ENCODE measurements at regions not wholly inside any gene's neighbourhood (a gene's known extent, or its start where the extent isn't known, plus 50 kb on each side); places are given as distances from the start of the nearest gene placed in this dataset.
"Not testable (repeated sequence)": the region's sequence is repeated elsewhere in the genome, so short reads cannot be mapped to it uniquely, and the experiment has no call there.

DNA sequence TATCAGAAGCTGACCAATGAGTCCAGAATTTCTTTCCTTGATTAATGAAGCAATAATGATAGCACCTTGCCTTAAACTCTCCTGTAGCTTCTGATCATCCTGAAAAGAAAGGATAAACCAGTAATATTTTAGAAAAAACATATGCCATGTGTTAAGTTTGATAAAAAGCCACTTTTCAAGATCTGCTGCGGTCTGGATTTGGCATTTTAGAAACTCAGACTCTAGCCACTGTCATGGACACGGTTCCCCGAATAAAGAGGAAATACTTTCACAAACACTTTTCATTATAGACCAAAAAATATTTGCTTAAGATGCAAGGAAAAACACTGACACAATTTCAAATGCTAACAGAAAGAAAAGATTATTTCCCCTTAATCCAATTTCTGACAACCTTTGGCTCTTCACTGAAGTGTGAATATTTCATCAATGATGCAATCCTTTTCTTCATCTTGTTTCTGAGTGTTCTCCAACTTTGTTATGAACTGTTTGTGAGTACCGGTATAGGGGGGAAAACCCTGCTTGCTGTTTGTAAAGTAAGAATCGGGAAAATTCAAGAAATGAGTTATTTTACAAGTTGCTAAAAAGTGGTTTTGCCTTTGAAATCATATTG lies 329.5 kb downstream of the CRPPA start:
- Histone ChIP-seq H3K27ac (no peak overlapping the region), H3K36me3 (no peaks in the 10 kb centered on the region), H3K4me1 (replicated peaks) (no peaks in the 10 kb centered on the region), H3K9me3 (no peaks in the 10 kb centered on the region), H3K4me3 (no peak overlapping the region), H3K27me3 (replicated peaks; ENCODE audit: insufficient read depth) (no peaks in the 10 kb centered on the region)
- TF ChIP-seq CTCF (IDR thresholded peaks at IDR 0.05) (no peak), POLR2A (IDR thresholded peaks at IDR 0.05) (no peak), POLR2AphosphoS5 (IDR thresholded peaks at IDR 0.05) (no peak)
- intact Hi-C loops (cut with DNase I): loop anchor here (5.0 kb wide), 1 partner anchor 460 kb away; no protein-coding TSS in a partner anchor
- DNase-seq (ENCODE audit: low spot score): no peak
- 76% methylated on average over 5 of the region's 5 CpGs for WGBS

GRCh38 chr7:16089801-16090200 lies 331.5 kb downstream of the CRPPA start:
- intact Hi-C loops (cut with DNase I): loop anchor here (5.0 kb wide), 1 partner anchor 462 kb away; no protein-coding TSS in a partner anchor
- H3K4me3 ChIP-seq: no peak overlapping the region
- no peaks in the 10 kb centered on the region for H3K4me1 ChIP-seq (replicated peaks)
- DNase-seq (ENCODE audit: low spot score): no peak
- H3K36me3 ChIP-seq: no peaks in the 10 kb centered on the region
- H3K9me3 ChIP-seq: no peaks in the 10 kb centered on the region
- no peaks in the 10 kb centered on the region for H3K27me3 ChIP-seq (replicated peaks; ENCODE audit: insufficient read depth)
- WGBS: 78% methylated on average over 3 of the region's 3 CpGs
- no peak overlapping the region for H3K27ac ChIP-seq
- TF ChIP-seq POLR2A (IDR thresholded peaks at IDR 0.05) (no peak), CTCF (IDR thresholded peaks at IDR 0.05) (no peak), POLR2AphosphoS5 (IDR thresholded peaks at IDR 0.05) (no peak)

DNA sequence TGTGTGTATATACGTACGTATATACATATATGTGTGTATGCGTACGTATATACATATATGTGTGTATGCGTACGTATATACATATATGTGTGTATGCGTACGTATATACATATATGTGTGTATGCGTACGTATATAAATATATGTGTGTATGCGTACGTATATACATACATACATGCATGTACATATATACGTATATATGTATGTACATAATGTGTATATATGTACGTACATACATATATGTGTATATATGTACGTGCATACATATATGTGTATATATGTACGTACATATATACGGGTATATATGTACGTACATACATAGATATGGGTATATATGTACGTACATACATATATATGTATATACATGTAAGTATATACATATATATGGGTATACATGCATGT lies 332.1 kb downstream of the CRPPA start:
- Histone ChIP-seq H3K27ac (no peak overlapping the region), H3K9me3 (no peaks in the 10 kb centered on the region), H3K4me1 (replicated peaks) (no peaks in the 10 kb centered on the region), H3K36me3 (no peaks in the 10 kb centered on the region), H3K4me3 (no peak overlapping the region), H3K27me3 (replicated peaks; ENCODE audit: insufficient read depth) (no peaks in the 10 kb centered on the region)
- intact Hi-C loops (cut with DNase I): no loop called here
- TF ChIP-seq POLR2A (IDR thresholded peaks at IDR 0.05): no peak
- 92% methylated on average over 19 of the region's 19 CpGs for WGBS
- no peak for DNase-seq (ENCODE audit: low spot score)

DNA sequence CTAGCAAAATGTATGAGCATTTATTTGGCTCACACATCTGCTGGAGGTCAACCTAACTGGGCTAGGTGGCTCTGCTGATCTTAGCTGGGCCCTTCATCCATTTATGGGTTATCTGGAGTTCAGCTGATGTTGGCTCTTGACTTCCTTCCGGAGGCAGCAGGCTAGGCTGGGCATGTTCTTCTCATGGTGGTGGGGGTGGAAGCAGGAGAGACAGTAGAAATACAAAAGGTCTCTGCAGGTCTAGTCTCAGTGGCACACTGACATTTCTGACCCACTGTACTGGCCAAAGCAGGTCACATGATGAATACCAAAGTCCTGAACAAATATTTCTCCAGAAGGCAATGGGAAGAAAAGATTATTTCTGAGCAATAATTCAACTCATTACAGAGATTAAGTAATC lies 334.6 kb downstream of the CRPPA start:
- Histone ChIP-seq H3K9me3 (no peaks in the 10 kb centered on the region), H3K4me3 (no peak overlapping the region), H3K36me3 (no peaks in the 10 kb centered on the region), H3K27me3 (replicated peaks; ENCODE audit: insufficient read depth) (no peaks in the 10 kb centered on the region), H3K27ac (no peak overlapping the region), H3K4me1 (replicated peaks) (no peaks in the 10 kb centered on the region)
- TF ChIP-seq POLR2AphosphoS5 (IDR thresholded peaks at IDR 0.05) (no peak), POLR2A (IDR thresholded peaks at IDR 0.05) (no peak), CTCF (IDR thresholded peaks at IDR 0.05) (no peak)
- WGBS: 66% methylated on average over 1 of the region's 1 CpG
- no peak for DNase-seq (ENCODE audit: low spot score)
- intact Hi-C loops (cut with DNase I): no loop called here

GRCh38 chr7:16085780-16086179 lies 335.6 kb downstream of the CRPPA start:
- H3K27ac ChIP-seq; H3K9me3 ChIP-seq; H3K4me3 ChIP-seq; H3K4me1 ChIP-seq (replicated peaks); intact Hi-C loops (cut with DNase I); DNase-seq (ENCODE audit: low spot score); H3K27me3 ChIP-seq (replicated peaks; ENCODE audit: insufficient read depth); H3K36me3 ChIP-seq: not testable (repeated sequence)
- 94% methylated on average over 6 of the region's 6 CpGs for WGBS

DNA sequence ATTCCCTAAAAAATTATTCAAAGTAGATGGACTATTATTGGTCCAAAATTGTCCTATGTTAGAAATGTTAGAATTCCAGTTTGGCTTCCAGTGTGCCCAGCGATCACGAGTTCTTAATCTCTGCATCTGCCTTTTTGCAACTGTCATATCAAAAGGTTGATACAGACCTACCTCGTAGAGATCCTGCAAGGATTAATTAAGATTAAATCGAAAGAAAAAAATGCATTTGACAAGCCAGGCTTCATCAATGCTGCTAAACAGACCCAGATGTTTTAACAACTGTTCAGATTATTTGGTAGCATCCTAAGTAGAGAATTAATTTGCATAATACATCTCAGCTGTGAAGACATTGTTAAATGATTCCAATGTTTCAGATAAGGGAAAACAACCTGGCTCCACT lies 336.5 kb downstream of the CRPPA start:
- TF ChIP-seq POLR2A (IDR thresholded peaks at IDR 0.05) (no peak), POLR2AphosphoS5 (IDR thresholded peaks at IDR 0.05) (no peak), CTCF (IDR thresholded peaks at IDR 0.05) (no peak)
- Histone ChIP-seq H3K9me3 (no peaks in the 10 kb centered on the region), H3K4me3 (no peak overlapping the region), H3K36me3 (no peaks in the 10 kb centered on the region), H3K27me3 (replicated peaks; ENCODE audit: insufficient read depth) (no peaks in the 10 kb centered on the region), H3K4me1 (replicated peaks) (no peaks in the 10 kb centered on the region), H3K27ac (no peak overlapping the region)
- 66% methylated on average over 4 of the region's 4 CpGs for WGBS
- DNase-seq (ENCODE audit: low spot score): no peak
- intact Hi-C loops (cut with DNase I): no loop called here

All from prostate gland (tissue), 2 donors.